B cell (primary cell): ENCODE measurements at regions not wholly inside any gene's neighbourhood (a gene's known extent, or its start where the extent isn't known, plus 50 kb on each side); places are given as distances from the start of the nearest gene placed in this dataset.

Experiments
- EZH2 ChIP-seq: IDR thresholded peaks from 2 replicates; pipeline ENCODE4 v1.6.1; 2012; ENCODE audit warnings: borderline replicate concordance, low read depth, mild to moderate bottlenecking, moderate library complexity, low read length; ENCODE audit not compliant: insufficient read depth, poor library complexity, severe bottlenecking
- TF ChIP-seq, protein P1 (sequence below): fragments of 200-600 bp; IDR thresholded peaks from one replicate; pipeline ENCODE4 v1.8.0; 2022; ENCODE audit warnings: antibody characterized with exemption, mild to moderate bottlenecking

- TF ChIP-seq, protein P1, sequence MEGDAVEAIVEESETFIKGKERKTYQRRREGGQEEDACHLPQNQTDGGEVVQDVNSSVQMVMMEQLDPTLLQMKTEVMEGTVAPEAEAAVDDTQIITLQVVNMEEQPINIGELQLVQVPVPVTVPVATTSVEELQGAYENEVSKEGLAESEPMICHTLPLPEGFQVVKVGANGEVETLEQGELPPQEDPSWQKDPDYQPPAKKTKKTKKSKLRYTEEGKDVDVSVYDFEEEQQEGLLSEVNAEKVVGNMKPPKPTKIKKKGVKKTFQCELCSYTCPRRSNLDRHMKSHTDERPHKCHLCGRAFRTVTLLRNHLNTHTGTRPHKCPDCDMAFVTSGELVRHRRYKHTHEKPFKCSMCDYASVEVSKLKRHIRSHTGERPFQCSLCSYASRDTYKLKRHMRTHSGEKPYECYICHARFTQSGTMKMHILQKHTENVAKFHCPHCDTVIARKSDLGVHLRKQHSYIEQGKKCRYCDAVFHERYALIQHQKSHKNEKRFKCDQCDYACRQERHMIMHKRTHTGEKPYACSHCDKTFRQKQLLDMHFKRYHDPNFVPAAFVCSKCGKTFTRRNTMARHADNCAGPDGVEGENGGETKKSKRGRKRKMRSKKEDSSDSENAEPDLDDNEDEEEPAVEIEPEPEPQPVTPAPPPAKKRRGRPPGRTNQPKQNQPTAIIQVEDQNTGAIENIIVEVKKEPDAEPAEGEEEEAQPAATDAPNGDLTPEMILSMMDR = no peak
- no peak for TF ChIP-seq EZH2
Measured at GRCh38 chr3:103269287-103269686, 834.5 kb downstream of the ZPLD1 start.
